Transverse colon (tissue), 4 donors: ENCODE measurements at regions not wholly inside any gene's neighbourhood (a gene's known extent, or its start where the extent isn't known, plus 50 kb on each side); places are given as distances from the start of the nearest gene placed in this dataset.
"Not testable (repeated sequence)": the region's sequence is repeated elsewhere in the genome, so short reads cannot be mapped to it uniquely, and the experiment has no call there.

Experiments
- DNase-seq: peaks from one replicate; pipeline ENCODE4 v3.0.0-alpha.2; 2019
- H3K27ac ChIP-seq, 4 donors: fragments of 200-600 bp; sonication (generic); 2 replicates each; pipeline ENCODE4 v1.5.1; 2016 to 2018; ENCODE audit warnings: inconsistent platforms in 4 of 4
- H3K27me3 ChIP-seq: fragments of 200-600 bp; sonication (generic); 2 replicates; pipeline ENCODE4 v1.5.1; 2017; ENCODE audit warnings: inconsistent platforms
- H3K36me3 ChIP-seq, 4 donors: fragments of 200-600 bp; sonication (generic); 2 replicates each; pipeline ENCODE4 v1.5.1; 2017 to 2019; ENCODE audit warnings: inconsistent platforms in 4 of 4
- H3K4me1 ChIP-seq, 4 donors: fragments of 200-600 bp; sonication (generic); 2 replicates each; pipeline ENCODE4 v1.5.1; 2017 to 2020; ENCODE audit warnings: inconsistent platforms in 4 of 4
- H3K4me3 ChIP-seq, 4 donors: fragments of 200-600 bp; sonication (generic); 1 replicate in 1 of 4; 2 replicates in 3 of 4; pipeline versions ENCODE4 v1.5.1 to v1.6.1; 2017 to 2019; ENCODE audit warnings: inconsistent platforms in 4 of 4
- H3K9me3 ChIP-seq, 2 donors: fragments of 200-600 bp; sonication (generic); 2 replicates each; pipeline ENCODE4 v1.5.1; 2017 to 2019; ENCODE audit warnings: inconsistent platforms in 2 of 2
- EP300 ChIP-seq: sonication (generic); formaldehyde crosslinking; IDR thresholded peaks from one replicate; pipeline ENCODE4 v1.6.1; 2017; ENCODE audit warnings: antibody characterized with exemption, low read depth
- POLR2A ChIP-seq: fragments of 450-650 bp; IDR thresholded peaks from one replicate; pipeline ENCODE4 v1.6.1; 2016; ENCODE audit warnings: antibody characterized with exemption, mild to moderate bottlenecking, moderate library complexity
- POLR2AphosphoS5 ChIP-seq, 3 donors: sonication (generic); formaldehyde crosslinking; IDR thresholded peaks; one replicate each; pipeline ENCODE4 v1.6.1; 2016; ENCODE audit warnings: antibody characterized with exemption in 3 of 3
- WGBS, 2 donors: methylation state at CpG; one replicate each; pipeline ENCODE4 v1.1.5; 2018; ENCODE audit warnings: low coverage in 1 of 2; 5-methylcytosine and 5-hydroxymethylcytosine counted together
- in situ Hi-C, 4 donors: fragments of 200-750 bp; cut with MboI; loops; one replicate each; pipeline versions ENCODE4 v1.15.0 to v1.15.1; 2017; ENCODE audit warnings: low sequenced_read_pairs in 3 of 4, low pct_ligation_motif_present in 1 of 4, low pct_unique_long_range_greater_than_20kb in 1 of 4
- intact Hi-C: fragments of 100-400 bp; cut with DNase I; formaldehyde crosslinking; loops from one replicate; pipeline ENCODE4 v1.15.1; 2023; ENCODE audit warnings: low total_unique reads
- TF ChIP-seq, protein P1 (sequence below), 5 experiments: fragments of 200-600 bp in 3 of 5; fragments of 450-650 bp in 2 of 5; sonication (generic) in 3 of 5; IDR thresholded peaks; 1 replicate in 2 of 5; 2 replicates in 3 of 5; pipeline ENCODE4 v1.5.1; 2016 to 2017; ENCODE audit warnings: antibody characterized with exemption in 5 of 5, inconsistent platforms in 3 of 5, mild to moderate bottlenecking in 2 of 5, moderate library complexity in 1 of 5

DNA sequence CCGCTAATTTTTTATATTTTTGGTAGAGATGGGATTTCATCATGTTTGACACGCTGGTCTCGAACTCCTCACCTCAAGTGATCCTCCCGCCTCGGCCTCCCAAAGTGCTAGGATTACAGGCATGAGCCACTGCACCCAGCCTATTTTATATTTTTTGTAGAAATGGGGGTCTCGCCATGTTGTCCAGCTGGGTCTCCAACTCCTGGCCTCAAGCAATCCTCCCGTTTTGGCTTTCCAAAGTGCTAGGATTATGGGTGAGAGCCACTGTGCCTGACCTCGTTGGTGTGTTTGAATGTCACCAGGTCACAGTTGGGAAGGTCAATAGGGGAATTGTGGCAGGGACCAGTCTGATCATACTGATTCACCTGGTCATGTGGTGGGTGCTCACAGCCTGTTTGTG, 56.7 kb upstream of the NKD1 start:
- in situ Hi-C loops (no loop called here), intact Hi-C loops (no loop called here)
- no peak for TF ChIP-seq EP300
- TF ChIP-seq, protein P1, sequence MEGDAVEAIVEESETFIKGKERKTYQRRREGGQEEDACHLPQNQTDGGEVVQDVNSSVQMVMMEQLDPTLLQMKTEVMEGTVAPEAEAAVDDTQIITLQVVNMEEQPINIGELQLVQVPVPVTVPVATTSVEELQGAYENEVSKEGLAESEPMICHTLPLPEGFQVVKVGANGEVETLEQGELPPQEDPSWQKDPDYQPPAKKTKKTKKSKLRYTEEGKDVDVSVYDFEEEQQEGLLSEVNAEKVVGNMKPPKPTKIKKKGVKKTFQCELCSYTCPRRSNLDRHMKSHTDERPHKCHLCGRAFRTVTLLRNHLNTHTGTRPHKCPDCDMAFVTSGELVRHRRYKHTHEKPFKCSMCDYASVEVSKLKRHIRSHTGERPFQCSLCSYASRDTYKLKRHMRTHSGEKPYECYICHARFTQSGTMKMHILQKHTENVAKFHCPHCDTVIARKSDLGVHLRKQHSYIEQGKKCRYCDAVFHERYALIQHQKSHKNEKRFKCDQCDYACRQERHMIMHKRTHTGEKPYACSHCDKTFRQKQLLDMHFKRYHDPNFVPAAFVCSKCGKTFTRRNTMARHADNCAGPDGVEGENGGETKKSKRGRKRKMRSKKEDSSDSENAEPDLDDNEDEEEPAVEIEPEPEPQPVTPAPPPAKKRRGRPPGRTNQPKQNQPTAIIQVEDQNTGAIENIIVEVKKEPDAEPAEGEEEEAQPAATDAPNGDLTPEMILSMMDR (IDR thresholded peaks at IDR 0.05): no peak
- TF ChIP-seq POLR2A: no peak
- no peak for TF ChIP-seq POLR2AphosphoS5 (IDR thresholded peaks at IDR 0.05)
- Histone ChIP-seq H3K36me3 (no peaks in the 10 kb centered on the region), H3K4me3 (no peak overlapping the region), H3K4me1 (no peaks in the 10 kb centered on the region), H3K27ac (no peak overlapping the region), H3K9me3 (no peaks in the 10 kb centered on the region), H3K27me3 (no peaks in the 10 kb centered on the region)
- WGBS, 2 donors: 89 to 90% methylated on average over 8 of the region's 8 CpGs
- DNase-seq: no peak

GRCh38 chr16:50490828-50491227, 57.4 kb upstream of the NKD1 start:
- Histone ChIP-seq H3K4me1 (no peaks in the 10 kb centered on the region), H3K27ac (no peak overlapping the region), H3K27me3 (no peaks in the 10 kb centered on the region), H3K9me3 (no peaks in the 10 kb centered on the region), H3K4me3 (no peak overlapping the region), H3K36me3 (no peaks in the 10 kb centered on the region)
- no peak for TF ChIP-seq POLR2A
- TF ChIP-seq, protein P1 (IDR thresholded peaks at IDR 0.05): no peak
- no peak for TF ChIP-seq EP300
- TF ChIP-seq POLR2AphosphoS5 (IDR thresholded peaks at IDR 0.05): no peak
- intact Hi-C loops: no loop called here
- 86 to 95% methylated on average over 2 of the region's 2 CpGs for WGBS, 2 donors
- in situ Hi-C loops: no loop called here
- DNase-seq: no peak

DNA sequence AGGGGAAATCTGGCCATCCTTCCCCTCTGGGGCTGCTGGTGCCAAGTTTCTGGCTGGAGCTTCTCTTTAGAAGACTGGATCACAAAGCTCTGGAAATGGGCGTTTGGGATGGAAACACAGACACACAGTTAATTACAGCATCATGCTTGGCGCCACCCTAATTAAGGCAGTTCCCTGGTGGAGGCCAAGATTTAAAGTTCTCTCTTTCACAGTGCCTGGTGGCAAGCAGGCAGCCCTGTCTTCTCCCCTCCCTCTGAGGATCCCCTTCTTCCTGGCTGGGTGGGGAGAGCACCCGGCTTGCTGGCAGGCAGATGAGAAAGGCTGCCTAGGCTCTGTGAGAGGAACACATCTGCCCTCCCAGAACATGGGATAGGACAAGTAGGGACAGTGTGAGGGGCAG, 59.0 kb upstream of the NKD1 start:
- TF ChIP-seq, protein P1 (IDR thresholded peaks at IDR 0.05): no peak
- no peak for TF ChIP-seq POLR2AphosphoS5 (IDR thresholded peaks at IDR 0.05)
- no peak for TF ChIP-seq POLR2A
- in situ Hi-C loops (no loop called here), intact Hi-C loops (no loop called here)
- 61 to 100% methylated on average over 1 to 3 of the region's 3 CpGs for WGBS, 2 donors
- H3K27me3 ChIP-seq: no peaks in the 10 kb centered on the region
- H3K36me3 ChIP-seq: no peaks in the 10 kb centered on the region
- H3K27ac ChIP-seq: no peak overlapping the region
- H3K4me1 ChIP-seq: no peaks in the 10 kb centered on the region
- DNase-seq: no peak
- H3K9me3 ChIP-seq: peaks cover 3% of the 10 kb centered on the region in 2 donors
- no peak overlapping the region for H3K4me3 ChIP-seq

- Histone ChIP-seq H3K36me3 (no peaks in the 10 kb centered on the region), H3K4me1 (no peaks in the 10 kb centered on the region), H3K9me3 (peaks cover 3% of the 10 kb centered on the region in 2 donors), H3K27me3 (no peaks in the 10 kb centered on the region), H3K27ac (no peak overlapping the region), H3K4me3 (no peak overlapping the region)
- in situ Hi-C loops (no loop called here), intact Hi-C loops (no loop called here)
- DNase-seq: no peak
- TF ChIP-seq EP300 (no peak), POLR2AphosphoS5 (IDR thresholded peaks at IDR 0.05) (no peak), POLR2A (no peak)
- TF ChIP-seq, protein P1 (IDR thresholded peaks at IDR 0.05): no peak
- 83 to 85% methylated on average over 5 of the region's 5 CpGs for WGBS, 2 donors
Observed at GRCh38 chr16:50487528-50487927, 60.7 kb upstream of the NKD1 start.

- H3K4me1 ChIP-seq, intact Hi-C loops, H3K36me3 ChIP-seq, H3K4me3 ChIP-seq, H3K9me3 ChIP-seq, DNase-seq, in situ Hi-C loops, H3K27ac ChIP-seq, H3K27me3 ChIP-seq: not testable (repeated sequence)
Observed at GRCh38 chr16:50486162-50486561, 62.0 kb upstream of the NKD1 start.
